GM23248 (cell line): ENCODE measurements at regions not wholly inside any gene's neighbourhood (a gene's known extent, or its start where the extent isn't known, plus 50 kb on each side); places are given as distances from the start of the nearest gene placed in this dataset.

Experiments used
- EZH2 ChIP-seq: fragments of 200-600 bp; sonication (generic); IDR thresholded peaks from 2 replicates; pipeline ENCODE4 v1.6.1; 2018; ENCODE audit warnings: antibody characterized with exemption, mild to moderate bottlenecking; ENCODE audit not compliant: insufficient read depth, poor library complexity, severe bottlenecking
- EZH2phosphoT487 ChIP-seq: fragments of 200-600 bp; sonication (generic); IDR thresholded peaks from 2 replicates; pipeline ENCODE4 v1.6.1; 2018; ENCODE audit warnings: antibody characterized with exemption, moderate library complexity, mild to moderate bottlenecking, low read depth; ENCODE audit not compliant: insufficient read depth

DNA sequence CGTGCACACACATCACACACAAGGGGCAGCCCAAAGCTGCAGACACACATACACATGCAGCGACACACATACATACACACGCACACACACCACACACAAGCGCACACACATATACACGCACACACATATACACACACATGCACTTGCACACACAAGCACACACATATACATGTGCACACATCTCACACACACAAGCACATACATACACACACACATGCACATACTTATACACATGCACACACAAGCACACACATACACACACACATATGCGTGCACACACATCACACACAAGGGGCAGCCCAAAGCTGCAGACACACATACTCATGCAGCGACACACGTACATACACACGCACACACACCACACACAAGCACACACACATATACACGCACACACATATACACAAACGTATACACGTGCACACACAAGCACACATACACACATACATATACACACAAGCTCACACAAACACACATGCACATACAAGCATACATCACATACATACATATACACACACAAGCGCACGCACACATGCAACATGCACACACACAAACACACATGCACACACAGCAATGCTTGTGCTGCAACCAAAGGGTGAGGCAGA is 178.8 kb upstream of the PFKP start:
- no peak for TF ChIP-seq EZH2
- TF ChIP-seq EZH2phosphoT487 = no peak
